ENCODE measurements at regions not wholly inside any gene's neighbourhood (a gene's known extent, or its start where the extent isn't known, plus 50 kb on each side); places are given as distances from the start of the nearest gene placed in this dataset.

GRCh38 chr22:48960576-48960975 is 867.1 kb downstream of the BRD1 start:
- no peak for TF ChIP-seq ELF1 (IDR thresholded peaks at IDR 0.05; ENCODE audit: borderline replicate concordance, low read depth)
- TF ChIP-seq EGR1 (IDR thresholded peaks at IDR 0.05; ENCODE audit: low read depth): no peak
- no peak for TF ChIP-seq EZH2 (IDR thresholded peaks at IDR 0.05)
- no peak for TF ChIP-seq FOSL1 (IDR thresholded peaks at IDR 0.05; ENCODE audit: low read depth)
- no peak for TF ChIP-seq ATF3 (IDR thresholded peaks at IDR 0.05)
- no peak for TF ChIP-seq POLR2AphosphoS5 (IDR thresholded peaks at IDR 0.05; ENCODE audit: low read depth, low read length)
- no peak for TF ChIP-seq ZFX (IDR thresholded peaks at IDR 0.05)
- no peak for TF ChIP-seq JUND (IDR thresholded peaks at IDR 0.05)
- no peak for TF ChIP-seq SRF (IDR thresholded peaks at IDR 0.05; ENCODE audit: low read depth)
- no peak for TF ChIP-seq POLR2A (IDR thresholded peaks at IDR 0.05; ENCODE audit: borderline replicate concordance, extremely low read depth, insufficient read depth, insufficient read length)
- no peak for TF ChIP-seq CEBPB (IDR thresholded peaks at IDR 0.05; ENCODE audit: low read depth)
- TF ChIP-seq CTCF (IDR thresholded peaks at IDR 0.05 in 2 of 3, conservative IDR thresholded peaks at IDR 0.05 in 1 of 3; ENCODE audit: borderline replicate concordance in 1 of 3, insufficient read depth in 1 of 3, low read depth in 2 of 3, low read length in 2 of 3): no peak
- TF ChIP-seq TCF7L2 (IDR thresholded peaks at IDR 0.05; ENCODE audit: borderline replicate concordance, extremely low read depth, insufficient read depth, insufficient read length): no peak
- TF ChIP-seq ZBTB33 (IDR thresholded peaks at IDR 0.05; ENCODE audit: extremely low read depth, insufficient replicate concordance, low read length): no peak
- no peak for TF ChIP-seq CBX3 (IDR thresholded peaks at IDR 0.05; ENCODE audit: low read depth)
- TF ChIP-seq MAX (IDR thresholded peaks at IDR 0.05): no peak
- no peak for TF ChIP-seq RAD21 (IDR thresholded peaks at IDR 0.05; ENCODE audit: low read depth)
- no peak for TF ChIP-seq REST (IDR thresholded peaks at IDR 0.05; ENCODE audit: low read depth)
- no peak for TF ChIP-seq SP1 (IDR thresholded peaks at IDR 0.05; ENCODE audit: low read depth)
- TF ChIP-seq SIN3A (IDR thresholded peaks at IDR 0.05; ENCODE audit: low read depth): no peak
- no peaks in the 10 kb centered on the region for H4K20me1 ChIP-seq (ENCODE audit: insufficient read depth)
- no peak overlapping the region for H3K27ac ChIP-seq (ENCODE audit: low read depth, low read length)
- ATAC-seq: no peak
- H3K36me3 ChIP-seq (ENCODE audit: control insufficient read depth in 1 of 2, insufficient read depth in 2 of 2, low read length in 2 of 2): no peaks in the 10 kb centered on the region
- no peak overlapping the region for H2AFZ ChIP-seq (ENCODE audit: low read depth, low read length, poor library complexity, severe bottlenecking)
- H3K4me2 ChIP-seq (ENCODE audit: low read length): no peak overlapping the region
- ChIA-PET POLR2A (no interaction called here), CTCF (no interaction called here), RAD21 (ENCODE audit: low non-redundant PET in 1 of 2, low total read pairs in 2 of 2, uncharacterized antibody in 2 of 2, unreplicated experiment in 2 of 2) (no interaction called here)
- intact Hi-C loops (cut with micrococcal nuclease): no loop called here
- no peaks in the 10 kb centered on the region for H3K79me2 ChIP-seq (ENCODE audit: insufficient read depth, low read length)
- H3K4me1 ChIP-seq (ENCODE audit: control insufficient read depth in 1 of 2, insufficient read depth in 2 of 2, low read length in 2 of 2): no peaks in the 10 kb centered on the region
- 0 out of 2 replicates have a peak, but pooled peaks cover 3% of the 10 kb centered on the region for H3K27me3 ChIP-seq (ENCODE audit: insufficient read depth, low read length)
- DNase-seq (ENCODE audit: low read depth, low spot score): no peak
- H3K9ac ChIP-seq (ENCODE audit: low read length): no peak overlapping the region
- no peaks in the 10 kb centered on the region for H3K9me3 ChIP-seq (ENCODE audit: control insufficient read depth in 1 of 2, insufficient read depth in 1 of 2, low read depth in 1 of 2, low read length in 2 of 2)
- BruUV-seq (replicated peaks): no TSS peak
- no peaks in the 10 kb centered on the region for H3K9me2 ChIP-seq (ENCODE audit: insufficient read depth)
- H3K4me3 ChIP-seq (replicated peaks in 1 of 2; ENCODE audit: low read depth in 1 of 2, low read length in 2 of 2): no peak overlapping the region
